Left ventricle myocardium inferior (tissue), 1 donor: ENCODE measurements at regions not wholly inside any gene's neighbourhood (a gene's known extent, or its start where the extent isn't known, plus 50 kb on each side); places are given as distances from the start of the nearest gene placed in this dataset.

ENCODE experiments used
- DNase-seq: peaks from one replicate; pipeline ENCODE4 v3.0.0-alpha.2; 2020
- H3K27ac ChIP-seq: fragments of 200-600 bp; replicated peaks from 2 replicates; pipeline ENCODE4 v1.8.0; 2021
- H3K27me3 ChIP-seq: fragments of 200-600 bp; 2 replicates; pipeline ENCODE4 v1.8.0; 2021; ENCODE audit warnings: low read depth
- H3K36me3 ChIP-seq: fragments of 200-600 bp; 2 replicates; pipeline ENCODE4 v1.8.0; 2021
- H3K4me1 ChIP-seq: fragments of 200-600 bp; 2 replicates; pipeline ENCODE4 v1.8.0; 2021
- H3K4me3 ChIP-seq: fragments of 200-600 bp; 2 replicates; pipeline ENCODE4 v1.8.0; 2021; ENCODE audit warnings: mild to moderate bottlenecking, moderate library complexity
- H3K9me3 ChIP-seq: fragments of 200-600 bp; replicated peaks from 2 replicates; pipeline ENCODE4 v1.8.0; 2021
- CTCF ChIP-seq: fragments of 200-600 bp; IDR thresholded peaks from 2 replicates; pipeline ENCODE4 v1.8.0; 2021; ENCODE audit warnings: antibody characterized with exemption, mild to moderate bottlenecking, borderline replicate concordance
- intact Hi-C: fragments of 100-400 bp; cut with micrococcal nuclease; formaldehyde crosslinking; loops from one replicate; pipeline ENCODE4 v1.11.0; 2022
- donor health status: DM: no; HTN: yes; CAD: no; lungs with severe emphysema.

- Histone ChIP-seq H3K4me3 (no peak overlapping the region), H3K36me3 (no peaks in the 10 kb centered on the region), H3K4me1 (peaks cover 7% of the 10 kb centered on the region), H3K27ac (no peak overlapping the region), H3K9me3 (peaks cover 16% of the 10 kb centered on the region), H3K27me3 (peaks cover 25% of the 10 kb centered on the region)
- DNase-seq, result peak; percentile 30
- intact Hi-C loops, result no loop called here
- no peak for TF ChIP-seq CTCF
These were observed 335.6 kb upstream of the ASIC2 start for GRCh38 chr17:33628500-33629346.

GRCh38 chr17:33633446-33633845 lies 340.4 kb upstream of the ASIC2 start:
- H3K4me3 ChIP-seq, result no peak overlapping the region

GRCh38 chr17:33637534-33637933 lies 344.4 kb upstream of the ASIC2 start:
- DNase-seq, result no peak
- Histone ChIP-seq H3K27me3 (peaks cover 60% of the 10 kb centered on the region), H3K4me1 (no peaks in the 10 kb centered on the region), H3K4me3 (no peak overlapping the region), H3K27ac (no peak overlapping the region), H3K36me3 (no peaks in the 10 kb centered on the region), H3K9me3 (peaks cover 10% of the 10 kb centered on the region)
- no peak for TF ChIP-seq CTCF
- intact Hi-C loops, result no loop called here

More at GRCh38 chr17:33633446-33633845, 340.4 kb upstream of the ASIC2 start:
- no peak for DNase-seq
- Histone ChIP-seq H3K4me1 (peaks cover 5% of the 10 kb centered on the region), H3K9me3 (peaks cover 26% of the 10 kb centered on the region), H3K27me3 (peaks cover 57% of the 10 kb centered on the region), H3K36me3 (no peaks in the 10 kb centered on the region), H3K27ac (no peak overlapping the region)
- intact Hi-C loops, result no loop called here
- TF ChIP-seq CTCF, result no peak

- no peak for DNase-seq
- no peak for TF ChIP-seq CTCF
- intact Hi-C loops, result no loop called here
- no peak overlapping the region for H3K27ac ChIP-seq
- no peak overlapping the region for H3K4me3 ChIP-seq
- H3K4me1 ChIP-seq, result no peaks in the 10 kb centered on the region
- H3K9me3 ChIP-seq, result peaks cover 10% of the 10 kb centered on the region
- peaks cover 49% of the 10 kb centered on the region for H3K27me3 ChIP-seq
- no peaks in the 10 kb centered on the region for H3K36me3 ChIP-seq
These were observed 346.2 kb upstream of the ASIC2 start for GRCh38 chr17:33639103-33639880.

- H3K36me3 ChIP-seq, result no peaks in the 10 kb centered on the region
- no peak overlapping the region for H3K4me3 ChIP-seq
- H3K9me3 ChIP-seq, result peaks cover 10% of the 10 kb centered on the region
- intact Hi-C loops, result no loop called here
- H3K27me3 ChIP-seq, result peaks cover 51% of the 10 kb centered on the region
- H3K4me1 ChIP-seq, result no peaks in the 10 kb centered on the region
- no peak for TF ChIP-seq CTCF
- no peak for DNase-seq
- H3K27ac ChIP-seq, result no peak overlapping the region
These were observed 347.5 kb upstream of the ASIC2 start for GRCh38 chr17:33640629-33641028.
